SK-N-SH treated with all-trans-retinoic acid at 6 μM for 48 hours (cell line): ENCODE measurements at regions not wholly inside any gene's neighbourhood (a gene's known extent, or its start where the extent isn't known, plus 50 kb on each side); places are given as distances from the start of the nearest gene placed in this dataset.

Source experiments
- PATZ1 ChIP-seq: fragments of 250-450 bp; sonication (Bioruptor Pico); IDR thresholded peaks from 2 replicates; pipeline ENCODE4 v1.8.0; 2020; ENCODE audit warnings: mild to moderate bottlenecking, moderate library complexity, borderline replicate concordance
- RARB ChIP-seq: fragments of 250-450 bp; sonication (Bioruptor Pico); IDR thresholded peaks from 2 replicates; pipeline ENCODE4 v1.8.0; 2021; ENCODE audit warnings: mild to moderate bottlenecking, moderate library complexity

GRCh38 chr7:96903906-96904305 lies 101.4 kb upstream of the DLX6 start:
- TF ChIP-seq RARB (CRISPR knock-in tag): no peak
- no peak for TF ChIP-seq PATZ1
